Glutamatergic neuron (in vitro differentiated cells): ENCODE measurements at regions not wholly inside any gene's neighbourhood (a gene's known extent, or its start where the extent isn't known, plus 50 kb on each side); places are given as distances from the start of the nearest gene placed in this dataset.

Source experiments
- DNase-seq: peaks from one replicate; pipeline ENCODE4 v3.0.0; 2022
- H3K27ac Mint-ChIP-seq: one replicate; pipeline ENCODE4 v1.8.0; 2020; ENCODE audit warnings: mild to moderate bottlenecking, mixed read lengths, inconsistent platforms; ENCODE audit not compliant: unreplicated experiment
- H3K27me3 Mint-ChIP-seq: one replicate; pipeline ENCODE4 v1.8.0; 2020; ENCODE audit warnings: mild to moderate bottlenecking, moderate library complexity, mixed read lengths, inconsistent platforms; ENCODE audit not compliant: unreplicated experiment
- H3K36me3 Mint-ChIP-seq: one replicate; pipeline ENCODE4 v1.8.0; 2020; ENCODE audit warnings: mild to moderate bottlenecking, mixed read lengths, inconsistent platforms; ENCODE audit not compliant: unreplicated experiment
- H3K4me1 Mint-ChIP-seq: one replicate; pipeline ENCODE4 v1.8.0; 2020; ENCODE audit warnings: mild to moderate bottlenecking, low read depth, mixed read lengths, inconsistent platforms; ENCODE audit not compliant: unreplicated experiment
- H3K4me3 Mint-ChIP-seq: one replicate; pipeline ENCODE4 v1.8.0; 2020; ENCODE audit warnings: mild to moderate bottlenecking, mixed read lengths, inconsistent platforms; ENCODE audit not compliant: unreplicated experiment
- H3K9me3 Mint-ChIP-seq: one replicate; pipeline ENCODE4 v1.8.0; 2020; ENCODE audit warnings: mild to moderate bottlenecking, moderate library complexity, mixed read lengths, inconsistent platforms; ENCODE audit not compliant: unreplicated experiment
- TF ChIP-seq, protein P1 (sequence below): fragments of 200-600 bp; sonication (generic); IDR thresholded peaks from one replicate; pipeline ENCODE4 v1.5.0; 2021; ENCODE audit not compliant: partially characterized antibody, unreplicated experiment

DNA sequence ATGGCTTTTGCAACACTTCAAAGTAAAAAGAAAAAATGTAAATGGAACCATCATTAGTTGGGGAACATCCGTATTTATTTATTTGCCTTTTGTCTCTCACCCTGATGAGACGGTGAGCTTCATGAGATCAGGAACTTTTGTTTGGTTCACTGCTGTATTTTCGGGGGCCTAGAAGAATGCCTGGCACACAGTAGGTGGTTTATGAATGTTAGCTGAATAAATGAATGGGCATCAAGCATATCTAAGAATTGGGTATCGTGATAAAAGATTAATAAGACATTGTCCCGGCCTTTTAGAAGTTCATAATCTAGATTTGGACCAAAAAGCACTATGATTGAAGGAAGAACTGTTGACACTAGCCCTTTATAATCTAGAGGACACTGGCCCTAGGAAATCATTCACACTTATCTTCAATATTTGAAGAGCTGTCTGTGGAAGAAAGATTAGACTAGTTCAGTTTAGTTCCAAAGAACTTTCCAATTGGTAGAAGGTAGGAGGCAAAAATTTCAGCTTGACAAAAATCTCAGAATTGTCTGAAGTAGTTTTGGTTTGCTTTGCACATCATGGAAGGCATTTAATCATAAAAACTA is 70.3 kb upstream of the CD83 start:
- Mint-ChIP-seq H3K27ac (no peak overlapping the region), H3K27me3 (no peaks in the 10 kb centered on the region), H3K9me3 (peaks cover 2% of the 10 kb centered on the region), H3K4me3 (no peak overlapping the region), H3K36me3 (no peaks in the 10 kb centered on the region), H3K4me1 (peaks cover 5% of the 10 kb centered on the region)
- TF ChIP-seq, protein P1, sequence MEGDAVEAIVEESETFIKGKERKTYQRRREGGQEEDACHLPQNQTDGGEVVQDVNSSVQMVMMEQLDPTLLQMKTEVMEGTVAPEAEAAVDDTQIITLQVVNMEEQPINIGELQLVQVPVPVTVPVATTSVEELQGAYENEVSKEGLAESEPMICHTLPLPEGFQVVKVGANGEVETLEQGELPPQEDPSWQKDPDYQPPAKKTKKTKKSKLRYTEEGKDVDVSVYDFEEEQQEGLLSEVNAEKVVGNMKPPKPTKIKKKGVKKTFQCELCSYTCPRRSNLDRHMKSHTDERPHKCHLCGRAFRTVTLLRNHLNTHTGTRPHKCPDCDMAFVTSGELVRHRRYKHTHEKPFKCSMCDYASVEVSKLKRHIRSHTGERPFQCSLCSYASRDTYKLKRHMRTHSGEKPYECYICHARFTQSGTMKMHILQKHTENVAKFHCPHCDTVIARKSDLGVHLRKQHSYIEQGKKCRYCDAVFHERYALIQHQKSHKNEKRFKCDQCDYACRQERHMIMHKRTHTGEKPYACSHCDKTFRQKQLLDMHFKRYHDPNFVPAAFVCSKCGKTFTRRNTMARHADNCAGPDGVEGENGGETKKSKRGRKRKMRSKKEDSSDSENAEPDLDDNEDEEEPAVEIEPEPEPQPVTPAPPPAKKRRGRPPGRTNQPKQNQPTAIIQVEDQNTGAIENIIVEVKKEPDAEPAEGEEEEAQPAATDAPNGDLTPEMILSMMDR: no peak
- no peak for DNase-seq

- Mint-ChIP-seq H3K36me3 (no peaks in the 10 kb centered on the region), H3K9me3 (no peaks in the 10 kb centered on the region), H3K27me3 (no peaks in the 10 kb centered on the region), H3K27ac (no peak overlapping the region), H3K4me3 (no peak overlapping the region), H3K4me1 (no peaks in the 10 kb centered on the region)
- TF ChIP-seq, protein P1: no peak
- DNase-seq: no peak
Observed at GRCh38 chr6:14048837-14049236, 68.7 kb upstream of the CD83 start.

GRCh38 chr6:14051355-14051754 is 66.2 kb upstream of the CD83 start:
- H3K9me3 Mint-ChIP-seq: no peaks in the 10 kb centered on the region
- H3K4me1 Mint-ChIP-seq: no peaks in the 10 kb centered on the region
- H3K36me3 Mint-ChIP-seq: no peaks in the 10 kb centered on the region
- no peak for DNase-seq
- no peaks in the 10 kb centered on the region for H3K27me3 Mint-ChIP-seq
- TF ChIP-seq, protein P1: no peak
- H3K4me3 Mint-ChIP-seq: no peak overlapping the region
- no peak overlapping the region for H3K27ac Mint-ChIP-seq

DNA sequence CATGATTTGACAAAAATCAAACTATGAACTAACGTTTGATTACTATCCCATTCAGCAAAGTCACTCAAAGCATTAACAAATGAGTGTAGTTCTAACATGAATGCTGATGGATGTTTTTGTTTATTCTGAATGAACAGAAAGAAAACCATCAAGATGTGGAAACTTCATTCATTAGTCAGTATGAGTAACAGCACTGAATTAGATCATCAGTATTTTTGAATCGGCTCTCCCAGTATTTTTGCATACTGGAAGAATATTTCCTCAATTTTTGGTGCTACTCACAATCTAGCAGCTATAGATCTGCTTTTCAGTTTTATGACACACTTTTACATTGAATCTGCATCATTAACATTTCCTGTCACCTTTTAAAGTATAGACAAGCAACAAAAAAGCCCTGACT is 63.8 kb upstream of the CD83 start:
- Mint-ChIP-seq H3K27me3 (no peaks in the 10 kb centered on the region), H3K9me3 (no peaks in the 10 kb centered on the region), H3K4me3 (no peak overlapping the region), H3K36me3 (no peaks in the 10 kb centered on the region), H3K4me1 (no peaks in the 10 kb centered on the region), H3K27ac (no peak overlapping the region)
- TF ChIP-seq, protein P1: no peak
- no peak for DNase-seq

DNA sequence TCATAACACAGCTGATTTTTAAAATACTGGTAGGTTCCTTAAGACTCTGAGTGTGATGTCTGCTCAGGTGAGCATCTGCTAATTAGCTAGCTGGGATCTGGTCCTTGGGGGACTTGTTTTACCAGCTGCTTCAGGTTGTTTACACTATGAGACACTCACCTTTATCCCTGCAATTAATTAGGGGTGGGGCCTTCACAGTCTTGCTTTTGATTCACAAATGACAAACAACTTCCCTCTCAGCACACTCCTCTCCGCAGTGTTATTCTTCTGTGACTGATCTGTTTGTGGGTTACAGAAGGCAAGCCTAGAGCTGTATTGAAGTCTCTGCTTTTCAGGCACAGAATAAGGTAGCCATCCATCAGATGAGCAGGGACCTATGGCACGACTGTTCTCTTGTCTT is 62.0 kb upstream of the CD83 start:
- Mint-ChIP-seq H3K27me3 (no peaks in the 10 kb centered on the region), H3K36me3 (no peaks in the 10 kb centered on the region), H3K4me1 (no peaks in the 10 kb centered on the region), H3K4me3 (no peak overlapping the region), H3K9me3 (no peaks in the 10 kb centered on the region), H3K27ac (no peak overlapping the region)
- TF ChIP-seq, protein P1: no peak
- DNase-seq: no peak
